ENCODE measurements at regions not wholly inside any gene's neighbourhood (a gene's known extent, or its start where the extent isn't known, plus 50 kb on each side); places are given as distances from the start of the nearest gene placed in this dataset.
"Not testable (repeated sequence)": the region's sequence is repeated elsewhere in the genome, so short reads cannot be mapped to it uniquely, and the experiment has no call there.

- DNase-seq, result no peak
Measured at GRCh38 chr2:128512379-128513115, 193.9 kb upstream of the HS6ST1 start.

- no peak for DNase-seq
Measured at GRCh38 chr2:128513116-128513960, 194.7 kb upstream of the HS6ST1 start.

GRCh38 chr2:128513961-128514283 is 195.3 kb upstream of the HS6ST1 start:
- no peak for DNase-seq

GRCh38 chr2:128514555-128514955 is 195.9 kb upstream of the HS6ST1 start:
- no peak for DNase-seq

GRCh38 chr2:128516938-128517337 is 198.3 kb upstream of the HS6ST1 start:
- DNase-seq, result no peak

GRCh38 chr2:128519028-128519427 is 200.4 kb upstream of the HS6ST1 start:
- DNase-seq, result not testable (repeated sequence)

GRCh38 chr2:128519517-128520215 is 201.0 kb upstream of the HS6ST1 start:
- DNase-seq, result no peak

- no peak for DNase-seq
Measured at GRCh38 chr2:128520340-128520739, 201.7 kb upstream of the HS6ST1 start.

GRCh38 chr2:128520791-128521190 is 202.1 kb upstream of the HS6ST1 start:
- no peak for DNase-seq

- no peak for DNase-seq
Measured at GRCh38 chr2:128521482-128521881, 202.8 kb upstream of the HS6ST1 start.

GRCh38 chr2:128522829-128523228 is 204.2 kb upstream of the HS6ST1 start:
- DNase-seq, result no peak

GRCh38 chr2:128523457-128523856 is 204.8 kb upstream of the HS6ST1 start:
- no peak for DNase-seq

- DNase-seq, result no peak
Measured at GRCh38 chr2:128524183-128524582, 205.5 kb upstream of the HS6ST1 start.

GRCh38 chr2:128525653-128526052 is 207.0 kb upstream of the HS6ST1 start:
- no peak for DNase-seq

- DNase-seq, result no peak
Measured at GRCh38 chr2:128526455-128526976, 207.8 kb upstream of the HS6ST1 start.

GRCh38 chr2:128528133-128528532 is 209.5 kb upstream of the HS6ST1 start:
- DNase-seq, result no peak

- no peak for DNase-seq
Measured at GRCh38 chr2:128530025-128530573, 211.4 kb upstream of the HS6ST1 start.

- no peak for DNase-seq
Measured at GRCh38 chr2:128531856-128532255, 213.2 kb upstream of the HS6ST1 start.

- DNase-seq, result no peak
Measured at GRCh38 chr2:128533101-128533500, 214.4 kb upstream of the HS6ST1 start.

GRCh38 chr2:128534688-128535392 is 216.2 kb upstream of the HS6ST1 start:
- no peak for DNase-seq

GRCh38 chr2:128535953-128536352 is 217.3 kb upstream of the HS6ST1 start:
- peak; percentile 28 for DNase-seq

GRCh38 chr2:128536925-128537620 is 218.4 kb upstream of the HS6ST1 start:
- no peak for DNase-seq

Data from 8988T (cell line).